Skeletal muscle cell (primary cell): ENCODE measurements at regions not wholly inside any gene's neighbourhood (a gene's known extent, or its start where the extent isn't known, plus 50 kb on each side); places are given as distances from the start of the nearest gene placed in this dataset.
"Not testable (repeated sequence)": the region's sequence is repeated elsewhere in the genome, so short reads cannot be mapped to it uniquely, and the experiment has no call there.

ENCODE experiments used
- DNase-seq: peaks from one replicate; pipeline ENCODE4 v3.0.0-alpha.2; 2010; ENCODE audit warnings: low read depth
- H3K4me3 ChIP-seq: 2 replicates; pipeline ENCODE4 v1.5.1; 2011; ENCODE audit warnings: low read depth, mild to moderate bottlenecking, control low read depth, low read length, moderate library complexity

DNA sequence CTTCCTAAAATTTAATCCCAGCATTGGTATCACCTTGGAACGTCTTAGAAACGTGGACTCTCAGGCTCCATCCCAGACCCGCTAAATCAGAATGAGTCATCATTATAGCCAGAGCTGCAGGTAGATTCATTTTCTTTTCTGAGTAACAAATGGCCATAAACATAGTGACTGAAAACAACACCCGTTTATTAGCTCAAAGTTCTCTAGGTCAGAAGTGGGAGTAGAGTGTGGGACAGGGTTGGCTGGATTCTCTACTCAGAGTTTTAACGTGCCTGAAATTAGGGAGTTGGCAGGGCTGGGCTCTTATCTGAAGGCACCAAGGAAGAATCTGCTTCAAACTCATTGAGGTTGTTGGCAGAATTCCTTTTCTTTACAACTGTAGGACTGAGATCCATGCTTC lies 101.8 kb upstream of the C1QTNF7 start:
- DNase-seq: no peak
- no peak overlapping the region for H3K4me3 ChIP-seq

DNA sequence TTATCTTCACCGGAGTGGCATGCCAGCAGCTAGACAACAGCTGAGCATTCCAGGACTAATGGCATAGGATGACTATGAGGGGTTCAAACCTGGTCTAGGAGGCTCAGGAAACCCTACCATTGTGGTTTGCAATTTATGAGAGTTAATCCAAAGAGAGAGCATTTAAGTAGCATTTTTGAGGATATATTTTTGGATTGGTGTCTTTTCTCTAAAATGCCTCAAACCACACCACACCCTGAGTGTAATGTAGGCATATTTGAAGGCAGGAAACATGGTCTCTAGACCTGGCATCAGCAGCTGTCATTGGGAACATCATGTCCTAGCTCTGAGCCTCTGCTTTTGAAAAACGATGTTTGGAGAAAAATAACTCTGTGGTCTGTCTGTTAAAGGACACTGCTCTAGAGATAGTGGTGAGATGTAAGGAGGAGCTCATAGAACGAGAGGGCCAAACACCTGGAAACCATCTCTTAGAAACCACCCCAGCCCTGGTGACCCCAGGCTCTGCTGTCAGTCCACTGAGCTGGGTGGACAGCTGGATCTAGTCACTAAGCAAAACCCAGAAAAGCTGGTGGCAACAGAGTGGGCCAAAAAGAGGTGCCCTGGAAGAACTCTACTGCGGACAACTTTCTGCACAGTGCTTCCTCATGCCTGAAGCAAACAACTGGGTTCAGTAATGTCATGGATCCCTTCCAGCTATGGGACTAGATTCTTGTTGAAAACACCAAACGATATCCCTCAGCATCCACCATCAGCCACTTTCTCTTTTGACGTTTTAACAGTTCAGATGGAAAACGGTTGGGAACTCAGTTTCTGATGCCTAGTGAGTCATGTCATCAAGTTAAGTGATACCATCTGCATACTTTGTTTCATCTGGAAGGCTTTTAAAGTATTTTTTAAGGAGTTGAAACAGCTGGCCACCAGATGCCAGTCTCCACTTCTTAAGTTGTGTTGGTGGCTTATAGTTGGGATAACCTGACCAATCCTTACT lies 100.2 kb upstream of the C1QTNF7 start:
- peak; percentile 52 for DNase-seq
- no peak overlapping the region for H3K4me3 ChIP-seq

DNA sequence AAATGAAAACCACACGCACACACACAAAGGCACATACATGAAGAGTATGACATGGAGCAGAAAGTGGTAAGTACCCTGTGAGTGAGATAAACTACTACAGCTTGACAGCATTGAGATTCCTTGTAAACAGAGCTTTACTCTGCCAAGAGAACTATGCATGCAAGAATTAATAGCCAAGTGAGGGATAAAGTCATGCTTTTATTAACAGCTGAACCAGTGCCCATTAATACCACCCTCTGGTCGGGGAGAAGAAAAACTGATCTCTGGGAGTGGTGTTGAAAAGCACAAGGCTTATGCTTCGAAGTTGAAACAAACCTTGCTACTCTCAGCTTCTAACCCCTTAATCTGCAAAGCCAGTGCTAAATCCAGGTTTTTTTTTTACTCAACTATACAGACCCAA lies 95.9 kb upstream of the C1QTNF7 start:
- H3K4me3 ChIP-seq: no peak overlapping the region
- no peak for DNase-seq

DNA sequence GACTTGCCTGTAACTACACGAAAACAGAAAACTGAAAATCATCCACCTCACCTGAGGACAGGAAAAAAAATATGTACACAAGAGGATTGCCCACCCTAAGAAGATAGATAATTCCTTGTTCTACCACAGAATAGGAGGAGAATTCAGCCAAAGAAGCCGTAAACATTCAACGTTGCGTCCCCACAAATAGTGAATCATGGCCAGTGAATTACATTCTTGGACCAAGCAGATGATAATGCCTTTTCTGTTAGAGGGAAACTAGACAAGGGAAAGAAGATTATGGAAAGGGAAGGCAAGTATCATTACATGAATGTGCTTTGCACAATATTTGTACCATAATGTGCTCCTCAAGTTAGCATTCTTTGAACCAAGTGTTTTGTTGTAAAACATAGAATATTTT lies 95.5 kb upstream of the C1QTNF7 start:
- no peak overlapping the region for H3K4me3 ChIP-seq
- DNase-seq: no peak

DNA sequence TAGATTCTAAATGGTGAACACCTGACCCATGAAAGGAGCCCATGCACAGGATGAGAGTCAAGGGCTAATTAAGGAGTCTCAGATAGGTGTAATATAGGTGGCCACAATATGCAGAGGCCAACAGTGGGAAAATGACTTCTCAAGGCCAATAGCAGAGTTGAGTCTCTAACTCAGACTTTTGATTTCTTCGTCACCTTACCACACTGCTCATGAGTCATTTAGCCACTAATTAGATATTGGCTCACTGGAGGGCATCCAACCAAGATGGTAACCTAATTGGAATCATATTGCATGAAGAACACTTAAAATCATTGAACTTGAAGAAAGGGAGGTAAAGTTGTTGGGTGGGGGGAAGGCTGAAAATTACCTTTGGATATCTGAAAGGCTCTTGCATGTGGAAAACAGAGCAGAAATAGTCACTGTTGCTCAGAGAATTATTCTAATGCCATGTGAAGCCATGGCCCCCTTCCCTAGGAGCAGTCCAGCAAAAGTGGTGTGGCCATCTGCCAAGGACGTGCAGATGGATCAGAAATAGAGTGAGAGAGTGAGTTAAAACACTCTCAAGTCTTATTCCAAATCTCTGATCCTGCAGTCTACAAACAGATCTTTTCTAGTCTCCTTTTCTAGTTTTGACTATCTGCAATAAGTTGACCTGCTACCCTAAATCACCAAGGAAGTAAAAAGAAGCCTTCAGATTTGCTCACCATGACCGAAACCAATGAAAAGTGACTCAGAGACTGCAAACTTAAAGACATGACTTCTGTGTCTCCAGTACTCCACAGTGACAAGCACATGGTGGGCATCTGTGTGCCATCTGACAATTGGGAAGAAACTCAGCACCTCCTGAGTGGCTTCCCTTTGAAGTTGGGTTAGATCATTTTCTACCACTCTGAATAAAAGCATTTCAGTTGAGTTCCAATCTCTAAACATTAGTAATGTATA lies 93.9 kb upstream of the C1QTNF7 start:
- no peak overlapping the region for H3K4me3 ChIP-seq
- DNase-seq: no peak

DNA sequence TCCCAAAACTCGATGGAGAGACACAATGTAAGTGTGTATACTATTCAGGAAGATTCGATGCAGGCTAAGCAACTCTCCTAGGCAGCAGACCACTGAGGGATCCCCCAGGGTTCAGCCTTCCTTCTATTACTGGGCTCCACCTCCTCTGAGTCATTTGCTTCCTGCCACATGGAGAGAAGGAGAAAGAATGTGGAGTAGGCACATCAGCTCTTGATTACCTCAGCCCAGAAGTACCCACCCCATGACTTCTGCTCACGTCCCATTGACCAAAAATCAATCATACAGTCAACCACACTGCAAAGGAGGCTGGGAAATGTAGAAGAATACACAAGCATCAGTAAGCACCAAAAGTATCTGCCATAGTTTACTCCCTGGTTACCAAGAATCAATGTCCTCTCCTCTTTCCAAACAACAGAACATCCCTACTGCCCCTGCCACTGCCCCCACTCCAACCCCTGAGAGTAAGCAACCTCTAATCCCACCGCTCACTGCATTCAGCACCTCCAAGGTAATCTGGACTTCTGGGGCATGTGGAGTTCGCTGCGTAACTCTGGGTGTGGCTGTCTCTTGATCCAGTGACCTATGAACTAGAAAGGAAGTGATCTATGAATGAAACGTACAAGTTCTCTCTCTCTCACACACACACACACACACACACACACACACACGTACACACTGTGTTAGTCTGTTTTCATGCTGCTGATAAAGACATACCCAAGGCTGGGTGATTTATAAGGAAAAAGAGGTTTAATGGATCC lies 91.2 kb upstream of the C1QTNF7 start:
- DNase-seq: peak; percentile 56
- H3K4me3 ChIP-seq: no peak overlapping the region

DNA sequence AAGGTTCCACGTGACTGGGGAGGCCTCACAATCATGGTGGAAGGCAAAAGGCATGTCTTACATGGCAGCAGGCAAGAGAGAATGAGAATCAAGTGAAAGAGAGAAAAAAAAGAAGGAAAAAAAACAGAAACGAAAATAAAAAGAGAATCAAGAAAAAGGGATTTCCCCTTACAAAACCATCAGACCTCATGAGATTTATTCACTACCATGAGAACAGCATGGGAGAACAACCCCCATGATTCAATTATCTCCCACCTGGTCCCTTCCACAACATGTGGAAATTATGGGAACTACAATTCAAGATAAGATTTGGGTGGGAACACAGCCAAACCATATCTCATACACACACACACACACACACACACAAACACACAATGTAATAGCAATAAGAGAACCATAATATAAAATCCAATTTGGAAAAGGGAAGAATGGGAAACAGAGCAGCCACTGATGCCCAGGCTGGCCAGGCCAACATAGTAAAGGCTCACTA lies 90.6 kb upstream of the C1QTNF7 start:
- DNase-seq, H3K4me3 ChIP-seq: not testable (repeated sequence)

DNA sequence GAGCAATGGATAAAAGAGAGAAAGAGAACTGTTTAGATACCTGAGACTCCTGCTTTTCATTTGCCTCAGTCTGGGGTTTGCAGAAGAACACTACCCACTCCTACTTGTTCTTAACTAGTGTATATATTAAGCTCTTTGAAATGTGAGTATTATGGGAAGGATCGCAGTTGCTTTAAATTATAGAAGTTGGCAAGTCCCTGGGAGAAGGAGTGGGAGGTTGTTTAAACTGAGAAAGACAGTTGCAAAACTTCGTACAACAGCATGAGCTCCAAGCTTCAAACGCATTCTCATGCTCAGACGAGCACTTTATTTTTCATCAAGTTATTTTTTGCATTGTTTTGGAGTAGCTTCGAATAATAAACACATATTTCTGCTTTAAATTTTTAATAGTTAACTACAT lies 88.1 kb upstream of the C1QTNF7 start:
- no peak overlapping the region for H3K4me3 ChIP-seq
- no peak for DNase-seq

DNA sequence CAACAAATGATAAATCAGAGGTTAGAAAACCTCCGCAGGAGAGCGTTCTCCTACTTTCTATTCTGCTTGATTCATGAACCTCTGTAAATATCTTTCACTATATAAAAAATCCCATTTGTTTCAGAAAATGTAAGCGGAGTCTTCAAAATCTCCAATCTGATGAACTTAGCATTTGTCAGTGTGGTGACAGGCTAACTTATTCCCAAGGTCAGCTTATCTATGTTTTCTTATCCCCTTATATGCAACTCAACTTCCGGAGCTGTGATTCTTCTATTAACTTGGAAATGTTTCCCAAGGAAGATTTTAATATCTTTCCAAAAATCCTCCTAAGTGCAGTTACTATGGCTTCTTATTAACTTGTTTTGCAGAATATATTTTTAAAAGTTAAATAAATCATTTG lies 87.5 kb upstream of the C1QTNF7 start:
- no peak overlapping the region for H3K4me3 ChIP-seq
- no peak for DNase-seq

DNA sequence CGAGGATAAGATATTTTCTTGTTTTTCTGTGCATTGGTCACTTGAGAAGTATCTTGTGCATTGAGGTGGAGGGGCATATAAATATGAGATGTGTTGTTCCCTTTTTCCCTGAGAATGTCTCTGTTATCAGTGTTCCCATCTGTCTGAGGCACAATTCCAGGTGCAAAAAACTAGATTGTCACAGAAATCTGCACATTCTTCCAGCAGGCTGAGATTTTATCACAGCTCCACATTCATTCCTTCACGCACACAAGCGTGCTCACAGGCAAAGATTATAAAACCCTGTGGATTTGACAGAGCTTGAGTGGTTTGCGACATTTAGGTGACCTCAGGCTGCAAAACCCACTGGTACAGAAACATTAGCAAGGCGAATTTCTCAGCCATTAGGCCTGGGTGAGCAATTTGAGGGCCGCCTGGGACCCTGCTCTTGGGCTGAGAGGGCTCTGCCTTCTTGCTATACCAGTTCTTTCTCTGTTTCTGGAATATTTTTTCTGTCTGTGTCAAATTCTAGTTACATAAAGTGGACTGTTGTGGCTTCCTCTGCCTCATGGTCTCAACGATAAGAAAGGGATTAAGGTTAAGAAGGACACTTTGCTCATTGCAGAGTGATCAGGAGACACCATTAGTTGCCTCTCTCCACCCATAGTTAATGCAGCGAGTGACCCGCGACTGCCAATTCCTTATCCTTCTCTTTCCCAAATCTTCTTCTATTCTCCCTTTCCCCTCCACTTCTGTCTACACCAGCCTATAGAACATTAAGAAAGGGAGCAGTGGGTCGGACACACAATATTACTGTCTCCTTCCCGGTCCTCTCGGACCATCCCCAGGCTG lies 86.7 kb upstream of the C1QTNF7 start:
- H3K4me3 ChIP-seq: no peak overlapping the region

DNA sequence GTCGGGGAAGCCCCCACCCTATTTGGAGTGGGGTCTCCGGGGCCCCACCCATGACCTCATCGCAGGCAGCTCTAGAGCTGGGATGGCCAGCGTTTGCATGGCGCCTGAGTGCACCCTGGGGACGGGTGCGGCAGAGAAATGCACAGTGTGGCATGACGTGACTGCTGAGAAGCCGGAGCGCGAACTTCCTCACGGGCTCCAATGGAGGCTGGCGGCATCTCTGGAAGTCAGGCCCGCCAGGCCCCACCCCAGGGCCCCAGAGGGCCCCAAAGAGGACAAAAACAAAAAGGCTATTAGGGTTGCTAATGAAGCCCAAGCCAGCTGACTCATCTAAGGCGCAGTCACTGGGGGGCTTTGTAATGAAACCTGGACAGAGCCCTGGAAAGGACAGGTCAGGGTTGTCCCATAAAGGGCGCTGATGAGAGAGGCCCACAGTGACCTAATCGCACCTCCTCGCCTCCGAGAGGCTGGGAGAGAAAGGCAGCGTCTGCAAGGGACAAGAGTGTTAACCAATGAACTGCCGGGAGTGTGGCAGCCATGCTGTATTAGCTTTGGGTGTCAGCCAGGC lies 86.0 kb upstream of the C1QTNF7 start:
- H3K4me3 ChIP-seq: no peak overlapping the region
- no peak for DNase-seq

More for the DNA sequence above, 86.7 kb upstream of the C1QTNF7 start:
- no peak for DNase-seq

DNA sequence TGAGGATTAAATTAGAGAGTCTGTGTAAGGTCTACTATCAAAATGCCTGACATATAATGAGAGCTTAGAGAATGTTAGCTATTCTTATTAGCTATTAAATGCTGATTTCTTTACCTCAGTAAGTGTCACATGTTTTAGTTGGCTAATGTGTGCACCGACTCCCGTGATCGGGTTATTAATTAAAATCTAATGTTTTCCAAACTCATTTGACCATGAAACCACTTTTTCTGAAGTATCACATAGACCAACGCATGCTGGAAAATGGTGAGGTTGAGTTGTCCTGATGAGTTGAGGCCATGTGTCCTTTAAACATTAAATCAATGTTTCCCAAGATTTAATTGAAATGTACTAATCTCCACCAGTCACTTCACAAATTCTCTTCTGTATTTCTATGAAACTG lies 84.8 kb upstream of the C1QTNF7 start:
- H3K4me3 ChIP-seq: no peak overlapping the region
- DNase-seq: no peak

DNA sequence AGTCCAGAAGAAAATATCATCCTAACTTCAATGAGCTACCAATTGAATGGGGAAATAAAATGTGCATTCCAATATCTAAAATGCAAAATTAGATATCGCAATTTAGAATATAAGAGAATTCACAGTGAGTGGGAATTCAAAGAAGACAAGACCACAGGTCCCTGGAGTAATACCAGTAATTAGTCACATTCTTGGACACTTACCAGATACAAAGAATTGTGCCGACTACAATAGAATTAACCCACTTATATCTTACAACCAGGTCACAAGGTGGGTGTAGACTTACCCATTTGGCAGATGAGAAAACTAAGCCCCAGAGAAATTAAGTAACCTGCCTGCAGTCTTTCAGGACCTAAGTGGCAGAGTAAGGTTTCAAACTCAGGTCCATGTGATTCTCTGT lies 84.3 kb upstream of the C1QTNF7 start:
- no peak for DNase-seq

DNA sequence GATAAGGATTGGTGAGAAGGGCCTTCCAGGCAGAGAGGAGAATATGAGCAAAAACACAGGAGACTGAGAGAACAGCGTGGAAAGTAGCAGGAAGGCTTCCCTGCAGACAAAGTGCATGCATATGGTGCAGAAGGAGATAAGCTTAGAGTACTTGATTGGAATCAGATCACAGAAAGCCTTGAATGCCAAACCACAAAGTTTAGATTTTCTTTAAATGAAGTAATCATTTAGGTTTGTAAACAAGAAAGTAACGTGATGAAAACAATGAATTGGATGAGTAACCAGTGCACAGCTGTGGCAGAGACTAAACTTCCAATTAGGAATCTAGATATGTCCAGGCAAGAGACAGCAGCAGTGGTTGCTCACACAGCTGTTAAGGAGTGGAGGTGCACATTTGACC lies 83.8 kb upstream of the C1QTNF7 start:
- no peak overlapping the region for H3K4me3 ChIP-seq
- DNase-seq: no peak

More for the DNA sequence above, 84.3 kb upstream of the C1QTNF7 start:
- H3K4me3 ChIP-seq: no peak overlapping the region

DNA sequence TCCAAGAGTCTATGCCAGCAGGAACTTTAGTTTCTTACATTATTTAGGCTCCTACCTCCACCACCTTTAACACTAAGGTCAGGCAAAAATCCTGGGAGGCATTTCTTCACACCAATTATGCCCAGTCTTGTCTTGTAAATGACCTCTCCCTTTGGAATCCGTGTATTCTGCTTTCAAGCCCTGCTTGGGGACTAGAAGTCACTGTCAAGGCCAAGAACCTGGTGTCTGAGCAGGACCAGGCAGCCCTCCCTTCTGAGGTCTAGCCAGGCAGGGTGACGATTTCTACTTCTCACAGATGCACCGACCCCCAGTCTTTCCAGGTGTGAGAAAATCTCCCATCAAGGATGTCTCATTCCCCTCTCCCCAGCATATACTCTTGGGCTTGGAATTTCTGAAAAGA lies 82.7 kb upstream of the C1QTNF7 start:
- no peak overlapping the region for H3K4me3 ChIP-seq
- DNase-seq: no peak

DNA sequence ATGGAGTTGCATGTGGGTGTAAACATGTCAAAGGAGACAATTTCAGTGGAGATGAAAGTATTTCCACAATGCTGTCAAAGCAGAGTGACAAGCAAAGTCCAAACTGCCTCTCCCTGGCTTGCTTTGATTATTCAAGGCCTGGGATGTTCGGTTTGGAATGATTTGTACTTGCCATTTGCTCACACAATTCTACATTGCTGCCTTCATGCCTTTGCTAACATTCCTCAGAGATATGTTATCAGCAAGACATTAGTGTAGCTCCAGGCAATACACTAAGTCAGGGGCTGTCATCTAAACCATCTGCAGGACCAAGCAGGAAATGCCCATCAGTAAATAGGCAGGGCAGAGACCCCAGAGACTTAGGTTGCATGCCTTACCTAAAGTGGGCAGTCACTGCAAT lies 79.6 kb upstream of the C1QTNF7 start:
- DNase-seq: no peak
- H3K4me3 ChIP-seq: no peak overlapping the region

DNA sequence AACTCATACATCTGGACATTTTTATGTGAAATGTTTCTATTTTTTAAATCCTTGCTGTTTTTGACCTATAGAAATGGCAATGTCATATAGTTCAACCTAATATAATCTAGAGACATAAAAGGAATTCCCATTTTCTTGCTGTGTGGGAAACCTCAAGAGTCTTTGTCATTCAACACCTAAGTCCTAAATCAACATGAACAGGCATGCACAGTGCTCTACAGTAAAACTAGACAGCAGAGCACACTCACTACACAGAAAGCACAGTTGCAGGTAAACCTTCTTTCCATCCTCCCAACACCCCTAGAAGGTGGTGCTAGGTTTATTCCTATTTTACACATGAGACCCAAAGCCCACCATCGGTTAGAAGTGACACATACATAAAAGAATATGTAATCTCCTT lies 79.1 kb upstream of the C1QTNF7 start:
- no peak overlapping the region for H3K4me3 ChIP-seq
- DNase-seq: no peak

DNA sequence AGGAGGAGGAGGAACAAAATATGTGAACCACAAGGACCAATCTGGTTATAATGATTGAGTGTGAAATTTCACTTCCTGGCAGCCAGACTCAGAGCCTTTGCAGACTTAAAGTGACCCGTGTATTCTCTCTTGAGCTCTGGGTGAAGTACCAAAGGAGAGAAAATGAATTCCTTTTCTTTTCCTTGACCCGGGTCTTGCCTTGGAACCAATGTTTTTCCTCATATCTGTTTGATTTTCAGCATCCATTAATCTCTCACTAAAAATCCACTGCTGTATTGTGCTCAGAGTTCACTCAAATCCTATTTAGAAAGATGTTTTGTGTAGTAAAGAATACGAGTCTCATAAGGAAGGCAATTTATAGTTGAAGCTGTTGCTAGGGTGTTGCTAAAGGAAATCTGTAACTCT lies 78.3 kb upstream of the C1QTNF7 start:
- DNase-seq: no peak
- no peak overlapping the region for H3K4me3 ChIP-seq
